Right atrium auricular region (tissue), 2 donors: ENCODE measurements at regions not wholly inside any gene's neighbourhood (a gene's known extent, or its start where the extent isn't known, plus 50 kb on each side); places are given as distances from the start of the nearest gene placed in this dataset.
"Not testable (repeated sequence)": the region's sequence is repeated elsewhere in the genome, so short reads cannot be mapped to it uniquely, and the experiment has no call there.

ENCODE experiments used
- DNase-seq: peaks from one replicate; pipeline ENCODE4 v3.0.0-alpha.2; 2019; ENCODE audit warnings: low spot score
- H3K27ac ChIP-seq, 2 donors: fragments of 200-600 bp; sonication (generic); 1 replicate in 1 of 2; 2 replicates in 1 of 2; pipeline ENCODE4 v1.5.1; 2016 to 2019
- H3K27me3 ChIP-seq, 2 donors: fragments of 200-600 bp; sonication (generic); one replicate each; pipeline versions ENCODE4 v1.5.1 to v1.6.0; 2017 to 2019
- H3K36me3 ChIP-seq: fragments of 200-600 bp; sonication (generic); one replicate; pipeline ENCODE4 v1.5.1; 2016
- H3K4me1 ChIP-seq, 2 donors: fragments of 200-600 bp; sonication (generic); one replicate each; pipeline versions ENCODE4 v1.5.1 to v1.6.0; 2017 to 2019
- H3K4me3 ChIP-seq, 2 donors: fragments of 200-600 bp; sonication (generic); 1 replicate in 1 of 2; 2 replicates in 1 of 2; pipeline ENCODE4 v1.5.1; 2017 to 2019; ENCODE audit warnings: mild to moderate bottlenecking in 1 of 2, moderate library complexity in 1 of 2
- H3K9me3 ChIP-seq, 2 donors: fragments of 200-600 bp; sonication (generic); one replicate each; pipeline ENCODE4 v1.5.1; 2019
- CTCF ChIP-seq, 2 donors: fragments of 200-600 bp; sonication (generic); IDR thresholded peaks; one replicate each; pipeline ENCODE4 v1.5.1; 2019; ENCODE audit warnings: antibody characterized with exemption in 2 of 2

GRCh38 chr14:106390947-106391346, 864.6 kb downstream of the TMEM121 start:
- H3K27ac ChIP-seq, result no peak overlapping the region
- no peak overlapping the region for H3K4me3 ChIP-seq
- no peaks in the 10 kb centered on the region for H3K4me1 ChIP-seq
- DNase-seq, result no peak
- H3K27me3 ChIP-seq, result no peaks in the 10 kb centered on the region
- H3K9me3 ChIP-seq, result no peaks in the 10 kb centered on the region
- TF ChIP-seq CTCF (IDR thresholded peaks at IDR 0.05), result no peak
- no peaks in the 10 kb centered on the region for H3K36me3 ChIP-seq

- TF ChIP-seq CTCF (IDR thresholded peaks at IDR 0.05), result no peak
- H3K4me1 ChIP-seq, result no peaks in the 10 kb centered on the region
- no peaks in the 10 kb centered on the region for H3K27me3 ChIP-seq
- no peaks in the 10 kb centered on the region for H3K9me3 ChIP-seq
- no peaks in the 10 kb centered on the region for H3K36me3 ChIP-seq
- no peak overlapping the region for H3K27ac ChIP-seq
- DNase-seq, result no peak
- H3K4me3 ChIP-seq, result no peak overlapping the region
Measured at GRCh38 chr14:106393742-106394141, 867.4 kb downstream of the TMEM121 start.

- TF ChIP-seq CTCF (IDR thresholded peaks at IDR 0.05), result no peak
- Histone ChIP-seq H3K9me3 (no peaks in the 10 kb centered on the region), H3K4me1 (no peaks in the 10 kb centered on the region), H3K4me3 (no peak overlapping the region), H3K27ac (no peak overlapping the region), H3K27me3 (no peaks in the 10 kb centered on the region), H3K36me3 (no peaks in the 10 kb centered on the region)
- no peak for DNase-seq
Measured at GRCh38 chr14:106395456-106396050, 869.2 kb downstream of the TMEM121 start.

GRCh38 chr14:106396999-106397398, 870.6 kb downstream of the TMEM121 start:
- TF ChIP-seq CTCF (IDR thresholded peaks at IDR 0.05), result no peak
- Histone ChIP-seq H3K9me3 (no peaks in the 10 kb centered on the region), H3K27ac (no peak overlapping the region), H3K27me3 (no peaks in the 10 kb centered on the region), H3K4me1 (no peaks in the 10 kb centered on the region), H3K36me3 (no peaks in the 10 kb centered on the region), H3K4me3 (no peak overlapping the region)
- DNase-seq, result no peak

GRCh38 chr14:106398931-106399331, 872.5 kb downstream of the TMEM121 start:
- H3K36me3 ChIP-seq, H3K4me1 ChIP-seq, H3K4me3 ChIP-seq, H3K27me3 ChIP-seq, DNase-seq, H3K27ac ChIP-seq, H3K9me3 ChIP-seq: not testable (repeated sequence)

GRCh38 chr14:106401316-106401715, 874.9 kb downstream of the TMEM121 start:
- H3K9me3 ChIP-seq, H3K27ac ChIP-seq, H3K4me1 ChIP-seq, DNase-seq, H3K4me3 ChIP-seq, H3K36me3 ChIP-seq, H3K27me3 ChIP-seq: not testable (repeated sequence)

- H3K27ac ChIP-seq, H3K9me3 ChIP-seq, H3K36me3 ChIP-seq, H3K4me1 ChIP-seq, H3K4me3 ChIP-seq, H3K27me3 ChIP-seq, DNase-seq: not testable (repeated sequence)
Measured at GRCh38 chr14:106410229-106410628, 883.8 kb downstream of the TMEM121 start.
